Activated CD8-positive, alpha-beta memory T cell treated with anti-CD3 and anti-CD28 coated beads for 4 hours (primary cell): ENCODE measurements at regions not wholly inside any gene's neighbourhood (a gene's known extent, or its start where the extent isn't known, plus 50 kb on each side); places are given as distances from the start of the nearest gene placed in this dataset.

ENCODE experiments used
- DNase-seq, 2 donors: peaks; one replicate each; pipeline ENCODE4 v3.0.0-alpha.2; 2020; ENCODE audit warnings: low read depth in 2 of 2

DNA sequence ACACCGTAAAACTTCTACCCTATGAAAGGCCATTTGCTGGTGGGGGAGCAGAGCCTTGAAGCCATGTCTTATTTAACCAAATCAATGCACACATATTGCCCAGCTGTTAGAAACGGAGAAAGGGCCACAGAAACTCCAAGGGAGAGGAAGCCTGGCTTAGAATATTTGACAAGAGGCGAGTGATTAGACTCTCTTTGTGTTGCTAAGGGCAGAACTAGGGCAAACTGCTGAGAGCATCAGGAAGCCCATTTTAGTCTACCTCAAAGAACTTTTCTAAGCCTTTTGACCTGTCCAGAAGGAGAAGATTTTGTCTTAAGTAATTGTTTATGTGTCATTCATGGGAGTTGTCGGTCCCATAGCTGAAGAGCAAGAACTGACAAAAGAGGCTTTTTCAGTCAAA lies 54.4 kb upstream of the CELF4 start:
- DNase-seq = no peak

DNA sequence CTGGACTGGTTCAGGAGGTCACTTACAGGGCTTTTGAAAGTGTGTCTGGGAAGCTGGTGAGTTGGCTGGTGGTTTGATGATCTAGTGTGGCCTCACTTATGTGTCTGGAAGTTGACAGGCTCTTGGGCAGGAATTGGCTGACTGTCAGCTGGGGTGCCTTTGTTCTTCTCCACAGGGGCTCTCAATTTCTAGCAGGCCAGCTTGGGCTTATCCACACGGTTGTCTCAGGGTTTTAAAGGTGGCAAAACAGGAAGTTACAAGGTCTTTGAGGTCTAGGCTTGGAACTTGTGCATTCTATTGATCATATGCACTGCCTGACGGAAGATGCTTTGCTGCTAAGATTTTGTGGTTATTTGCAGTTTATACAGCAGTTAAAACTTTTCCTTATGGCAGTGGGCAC lies 52.0 kb upstream of the CELF4 start:
- no peak for DNase-seq
